ENCODE measurements at regions not wholly inside any gene's neighbourhood (a gene's known extent, or its start where the extent isn't known, plus 50 kb on each side); places are given as distances from the start of the nearest gene placed in this dataset.

GRCh38 chr2:236819275-236820002 is 249.8 kb downstream of the ACKR3 start:
- Histone ChIP-seq H3K27ac (ENCODE audit: low read length) (no peak overlapping the region), H4K20me1 (ENCODE audit: insufficient read depth) (no peaks in the 10 kb centered on the region), H3K27me3 (ENCODE audit: insufficient read depth, low read depth, low read length) (no peaks in the 10 kb centered on the region), H3F3A (ENCODE audit: insufficient read depth, low read length, poor library complexity, severe bottlenecking) (no peaks in the 10 kb centered on the region), H2AFZ (ENCODE audit: low read depth, low read length) (no peak overlapping the region), H3K9me3 (ENCODE audit: low read length) (no peaks in the 10 kb centered on the region), H3K4me2 (ENCODE audit: low read length) (no peak overlapping the region), H3K4me3 (ENCODE audit: low read length) (no peak overlapping the region), H3K9ac (ENCODE audit: low read length) (no peak overlapping the region), H3K9me2 (ENCODE audit: insufficient read depth, low read length) (no peaks in the 10 kb centered on the region), H3K79me2 (replicated peaks; ENCODE audit: insufficient read depth, low read length) (no peaks in the 10 kb centered on the region), H3K36me3 (ENCODE audit: insufficient read depth, low read length) (no peaks in the 10 kb centered on the region)
- no peak for TF ChIP-seq REST (IDR thresholded peaks at IDR 0.05; ENCODE audit: borderline replicate concordance)

GRCh38 chr2:236820763-236821344 is 251.2 kb downstream of the ACKR3 start:
- TF ChIP-seq EP300 (conservative IDR thresholded peaks at IDR 0.05; ENCODE audit: poor library complexity, severe bottlenecking) (no peak), EZH2 (IDR thresholded peaks at IDR 0.05; ENCODE audit: borderline replicate concordance, insufficient read depth, low read length, poor library complexity, severe bottlenecking) (no peak), CTCF (IDR thresholded peaks at IDR 0.05; ENCODE audit: poor library complexity, severe bottlenecking) (no peak), POLR2AphosphoS5 (IDR thresholded peaks at IDR 0.05) (no peak), SMC3 (conservative IDR thresholded peaks at IDR 0.05; ENCODE audit: poor library complexity) (no peak), RAD21 (conservative IDR thresholded peaks at IDR 0.05) (no peak), MXI1 (conservative IDR thresholded peaks at IDR 0.05; ENCODE audit: poor library complexity, severe bottlenecking) (no peak), TAF1 (IDR thresholded peaks at IDR 0.05; ENCODE audit: low read depth) (no peak)
- H3K27ac ChIP-seq (ENCODE audit: low read length), result no peak overlapping the region
- H4K20me1 ChIP-seq (ENCODE audit: insufficient read depth), result no peaks in the 10 kb centered on the region
- H3K4me2 ChIP-seq (ENCODE audit: low read length), result no peak overlapping the region
- no peaks in the 10 kb centered on the region for H3K27me3 ChIP-seq (ENCODE audit: insufficient read depth, low read depth, low read length)
- H3K9me2 ChIP-seq (ENCODE audit: insufficient read depth, low read length), result no peaks in the 10 kb centered on the region
- no peaks in the 10 kb centered on the region for H3K9me3 ChIP-seq (ENCODE audit: low read length)
- no peaks in the 10 kb centered on the region for H3F3A ChIP-seq (ENCODE audit: insufficient read depth, low read length, poor library complexity, severe bottlenecking)
- no peak overlapping the region for H3K9ac ChIP-seq (ENCODE audit: low read length)
- H3K36me3 ChIP-seq (ENCODE audit: insufficient read depth, low read length), result no peaks in the 10 kb centered on the region
- no peak overlapping the region for H3K4me3 ChIP-seq (ENCODE audit: low read length)
- no peaks in the 10 kb centered on the region for H3K79me2 ChIP-seq (replicated peaks; ENCODE audit: insufficient read depth, low read length)
- no peak overlapping the region for H2AFZ ChIP-seq (ENCODE audit: low read depth, low read length)

All from neural cell (in vitro differentiated cells).